ENCODE measurements at regions not wholly inside any gene's neighbourhood (a gene's known extent, or its start where the extent isn't known, plus 50 kb on each side); places are given as distances from the start of the nearest gene placed in this dataset.
"Not testable (repeated sequence)": the region's sequence is repeated elsewhere in the genome, so short reads cannot be mapped to it uniquely, and the experiment has no call there.

GRCh38 chr9:75687359-75687953 lies 203.0 kb upstream of the PCSK5 start:
- H3K27ac ChIP-seq (ENCODE audit: insufficient read depth, low read depth, low read length), result no peak overlapping the region
- no TSS peak for BruUV-seq (replicated peaks)
- dilution Hi-C loops (cut with MboI; ENCODE audit: extremely low pct_ligation_motif_present, low sequenced_read_pairs) (no loop called here), intact Hi-C loops (cut with micrococcal nuclease) (no loop called here)
- TF ChIP-seq POLR2AphosphoS5 (IDR thresholded peaks at IDR 0.05; ENCODE audit: insufficient read depth, low read depth, low read length) (no peak), POLR2A (IDR thresholded peaks at IDR 0.05; ENCODE audit: low read depth, low read length) (no peak), FOS (IDR thresholded peaks at IDR 0.05; ENCODE audit: borderline replicate concordance, insufficient read depth, low read length) (no peak), EZH2 (IDR thresholded peaks at IDR 0.05; ENCODE audit: borderline replicate concordance, low read depth, low read length, severe bottlenecking) (no peak)
- no peaks in the 10 kb centered on the region for H3K79me2 ChIP-seq (ENCODE audit: control insufficient read depth, insufficient read depth, low read length)
- H3K4me2 ChIP-seq (ENCODE audit: insufficient read depth, low read length), result no peak overlapping the region
- no peaks in the 10 kb centered on the region for H3K27me3 ChIP-seq (ENCODE audit: control insufficient read depth in 2 of 2, insufficient read depth in 2 of 2, low read length in 2 of 2)
- H3K4me3 ChIP-seq (replicated peaks in 1 of 3; ENCODE audit: insufficient read depth in 1 of 3, low read depth in 1 of 3, low read length in 3 of 3), result no peak overlapping the region
- FAIRE-seq, result no peak
- no peak overlapping the region for H2AFZ ChIP-seq (ENCODE audit: low read depth, low read length)
- ChIA-PET POLR2A (no interaction called here), CTCF (no interaction called here)
- H3K9me1 ChIP-seq (replicated peaks; ENCODE audit: control insufficient read depth, extremely low read depth, insufficient read depth, low read length), result no peaks in the 10 kb centered on the region
- no peaks in the 10 kb centered on the region for H3K36me3 ChIP-seq (ENCODE audit: control insufficient read depth in 2 of 2, extremely low read depth in 1 of 2, insufficient read depth in 2 of 2, low read length in 2 of 2)
- no peaks in the 10 kb centered on the region for H3K4me1 ChIP-seq (ENCODE audit: control insufficient read depth, extremely low read depth, insufficient read depth, low read length)
- no peaks in the 10 kb centered on the region for H4K20me1 ChIP-seq (replicated peaks; ENCODE audit: control insufficient read depth, extremely low read depth, insufficient read depth, low read length)
- no peak for DNase-seq (ENCODE audit: low read depth, low spot score)
- H3K9me3 ChIP-seq (replicated peaks; ENCODE audit: control insufficient read depth, insufficient read depth, low read length), result no peaks in the 10 kb centered on the region
- H3K9ac ChIP-seq (replicated peaks; ENCODE audit: extremely low read depth, insufficient read depth, low read length), result no peak overlapping the region

- H2AFZ ChIP-seq (ENCODE audit: low read depth, low read length); H3K27ac ChIP-seq (ENCODE audit: insufficient read depth, low read depth, low read length); DNase-seq (ENCODE audit: low read depth, low spot score); H3K36me3 ChIP-seq (ENCODE audit: control insufficient read depth in 2 of 2, extremely low read depth in 1 of 2, insufficient read depth in 2 of 2, low read length in 2 of 2); intact Hi-C loops (cut with micrococcal nuclease); H3K9me3 ChIP-seq (replicated peaks; ENCODE audit: control insufficient read depth, insufficient read depth, low read length); FAIRE-seq; H3K4me3 ChIP-seq (replicated peaks in 1 of 3; ENCODE audit: insufficient read depth in 1 of 3, low read depth in 1 of 3, low read length in 3 of 3); H3K9me1 ChIP-seq (replicated peaks; ENCODE audit: control insufficient read depth, extremely low read depth, insufficient read depth, low read length); BruUV-seq (replicated peaks); H3K9ac ChIP-seq (replicated peaks; ENCODE audit: extremely low read depth, insufficient read depth, low read length); CTCF ChIA-PET; POLR2A ChIA-PET; H3K4me1 ChIP-seq (ENCODE audit: control insufficient read depth, extremely low read depth, insufficient read depth, low read length); H3K79me2 ChIP-seq (ENCODE audit: control insufficient read depth, insufficient read depth, low read length); H3K4me2 ChIP-seq (ENCODE audit: insufficient read depth, low read length); dilution Hi-C loops (cut with MboI; ENCODE audit: extremely low pct_ligation_motif_present, low sequenced_read_pairs); H3K27me3 ChIP-seq (ENCODE audit: control insufficient read depth in 2 of 2, insufficient read depth in 2 of 2, low read length in 2 of 2); H4K20me1 ChIP-seq (replicated peaks; ENCODE audit: control insufficient read depth, extremely low read depth, insufficient read depth, low read length): not testable (repeated sequence)
Measured at GRCh38 chr9:75690551-75690950, 199.9 kb upstream of the PCSK5 start.
